ENCODE measurements at regions not wholly inside any gene's neighbourhood (a gene's known extent, or its start where the extent isn't known, plus 50 kb on each side); places are given as distances from the start of the nearest gene placed in this dataset.

DNA sequence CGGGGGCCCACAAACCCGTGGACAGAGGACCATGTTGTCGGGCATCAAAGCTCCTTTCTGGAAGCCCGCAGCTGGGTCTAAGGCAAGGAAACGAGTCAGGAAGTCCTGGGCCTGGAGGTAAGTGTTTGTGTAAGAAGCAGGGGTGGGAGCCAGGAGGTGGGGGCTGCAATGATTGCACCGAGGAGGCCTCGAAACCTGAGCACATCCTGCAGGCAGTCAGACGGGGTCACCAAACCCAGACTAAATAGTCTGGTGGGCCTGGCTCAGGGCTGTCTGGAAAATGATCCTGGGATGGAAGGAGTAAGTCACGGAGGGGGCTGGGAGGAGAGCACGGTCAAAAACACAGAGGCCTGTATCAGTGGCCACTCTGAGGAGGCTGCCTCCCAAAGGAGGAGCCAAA lies 539.2 kb downstream of the MN1 start:
- no peaks in the 10 kb centered on the region for H3K9me3 ChIP-seq (replicated peaks)
- intact Hi-C loops (cut with micrococcal nuclease): no loop called here
- no peak overlapping the region for H3K27ac ChIP-seq (replicated peaks)
- no peaks in the 10 kb centered on the region for H3K36me3 ChIP-seq
- DNase-seq: no peak
- H3K4me1 ChIP-seq: no peaks in the 10 kb centered on the region
- H3K27me3 ChIP-seq (ENCODE audit: low read depth): peaks cover 84% of the 10 kb centered on the region
- H3K4me3 ChIP-seq: no peak overlapping the region
- TF ChIP-seq, protein P1, sequence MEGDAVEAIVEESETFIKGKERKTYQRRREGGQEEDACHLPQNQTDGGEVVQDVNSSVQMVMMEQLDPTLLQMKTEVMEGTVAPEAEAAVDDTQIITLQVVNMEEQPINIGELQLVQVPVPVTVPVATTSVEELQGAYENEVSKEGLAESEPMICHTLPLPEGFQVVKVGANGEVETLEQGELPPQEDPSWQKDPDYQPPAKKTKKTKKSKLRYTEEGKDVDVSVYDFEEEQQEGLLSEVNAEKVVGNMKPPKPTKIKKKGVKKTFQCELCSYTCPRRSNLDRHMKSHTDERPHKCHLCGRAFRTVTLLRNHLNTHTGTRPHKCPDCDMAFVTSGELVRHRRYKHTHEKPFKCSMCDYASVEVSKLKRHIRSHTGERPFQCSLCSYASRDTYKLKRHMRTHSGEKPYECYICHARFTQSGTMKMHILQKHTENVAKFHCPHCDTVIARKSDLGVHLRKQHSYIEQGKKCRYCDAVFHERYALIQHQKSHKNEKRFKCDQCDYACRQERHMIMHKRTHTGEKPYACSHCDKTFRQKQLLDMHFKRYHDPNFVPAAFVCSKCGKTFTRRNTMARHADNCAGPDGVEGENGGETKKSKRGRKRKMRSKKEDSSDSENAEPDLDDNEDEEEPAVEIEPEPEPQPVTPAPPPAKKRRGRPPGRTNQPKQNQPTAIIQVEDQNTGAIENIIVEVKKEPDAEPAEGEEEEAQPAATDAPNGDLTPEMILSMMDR (IDR thresholded peaks at IDR 0.05; ENCODE audit: borderline replicate concordance): no peak

DNA sequence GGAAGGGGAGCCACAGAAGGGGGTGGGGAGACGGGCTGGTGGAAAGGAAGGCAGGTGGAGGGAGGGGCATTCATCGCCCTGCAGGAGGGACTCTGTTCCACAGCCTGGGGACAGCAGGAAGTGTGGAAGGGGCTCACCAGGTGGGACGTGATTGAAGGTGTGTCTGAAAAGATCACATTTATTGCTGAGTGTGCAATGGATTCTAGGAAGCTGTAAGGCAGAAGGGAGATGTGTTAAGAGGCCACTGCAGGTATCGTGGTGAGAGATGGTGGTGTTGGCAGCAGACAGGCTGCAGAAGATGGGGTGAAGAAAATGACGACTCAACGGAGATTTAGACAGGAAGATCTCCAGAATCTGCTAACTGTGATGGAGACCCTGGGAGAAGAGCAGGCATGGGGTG lies 537.4 kb downstream of the MN1 start:
- peaks cover 70% of the 10 kb centered on the region for H3K27me3 ChIP-seq (ENCODE audit: low read depth)
- H3K9me3 ChIP-seq (replicated peaks): no peaks in the 10 kb centered on the region
- H3K36me3 ChIP-seq: no peaks in the 10 kb centered on the region
- no peak overlapping the region for H3K4me3 ChIP-seq
- no peak for DNase-seq
- TF ChIP-seq, protein P1 (IDR thresholded peaks at IDR 0.05; ENCODE audit: borderline replicate concordance): no peak
- intact Hi-C loops (cut with micrococcal nuclease): no loop called here
- H3K4me1 ChIP-seq: no peaks in the 10 kb centered on the region
- H3K27ac ChIP-seq (replicated peaks): no peak overlapping the region

DNA sequence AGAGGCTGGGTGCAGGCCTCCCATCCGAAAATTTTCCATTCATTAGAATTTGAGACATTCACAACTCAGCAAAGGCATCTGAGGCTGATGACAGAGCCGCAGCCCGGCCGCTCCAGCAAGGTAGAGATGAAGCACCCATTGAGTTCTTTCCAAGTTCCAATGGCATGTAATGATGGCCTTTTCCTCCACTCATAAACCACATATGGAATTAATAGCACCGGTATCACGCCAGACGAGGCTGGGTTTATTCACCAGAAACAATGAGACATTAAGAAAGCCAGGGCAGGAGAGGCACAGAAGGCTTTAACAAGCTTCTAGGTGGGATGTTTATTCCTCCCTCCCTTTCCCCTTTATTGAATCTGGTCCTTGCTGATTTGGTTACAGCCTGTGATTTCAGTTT lies 534.4 kb downstream of the MN1 start:
- Histone ChIP-seq H3K27me3 (ENCODE audit: low read depth) (peaks cover 67% of the 10 kb centered on the region), H3K9me3 (replicated peaks) (no peaks in the 10 kb centered on the region), H3K4me3 (no peak overlapping the region), H3K36me3 (no peaks in the 10 kb centered on the region), H3K27ac (replicated peaks) (no peak overlapping the region), H3K4me1 (peaks cover 8% of the 10 kb centered on the region)
- DNase-seq: no peak
- TF ChIP-seq, protein P1 (IDR thresholded peaks at IDR 0.05; ENCODE audit: borderline replicate concordance): no peak
- intact Hi-C loops (cut with micrococcal nuclease): no loop called here

DNA sequence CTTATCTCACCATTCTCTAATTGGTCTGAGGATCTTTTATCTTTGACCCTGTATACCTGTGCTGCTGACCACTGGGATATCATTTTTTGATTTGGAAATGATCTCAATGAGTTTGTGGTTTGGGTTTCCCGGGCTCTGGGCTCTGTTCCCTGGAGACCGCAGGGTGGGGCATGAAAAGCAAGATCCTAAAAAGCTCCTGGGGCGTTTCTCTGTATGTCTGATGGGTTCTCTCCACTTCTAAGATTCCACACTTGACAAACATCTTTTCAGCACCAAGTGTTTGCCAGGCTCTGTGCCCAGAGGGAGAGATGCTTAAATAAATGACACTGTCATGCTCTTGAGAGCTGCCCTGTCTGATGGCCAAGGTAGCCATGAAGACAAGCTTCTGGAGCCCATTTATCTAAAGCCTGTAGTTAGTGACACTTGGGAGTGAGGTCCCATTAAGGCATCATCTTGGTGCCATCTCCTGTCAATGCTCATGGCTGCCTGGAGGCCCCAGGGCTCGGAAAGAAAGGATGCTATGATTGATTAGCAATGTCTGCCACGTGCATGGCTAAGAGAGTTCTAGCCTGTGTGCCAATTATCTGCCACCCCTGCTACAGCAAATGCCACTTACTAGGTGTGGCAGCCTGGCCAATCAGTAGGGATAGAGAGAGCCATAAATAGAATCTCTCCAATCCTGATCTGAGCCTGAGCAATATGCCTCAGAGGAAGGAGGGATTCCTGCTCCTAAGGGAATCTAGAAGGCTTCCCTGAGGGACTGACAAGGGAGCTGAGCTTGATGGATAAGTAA lies 531.6 kb downstream of the MN1 start:
- no peak for DNase-seq
- Histone ChIP-seq H3K27me3 (ENCODE audit: low read depth) (peaks cover 67% of the 10 kb centered on the region), H3K4me3 (no peak overlapping the region), H3K4me1 (peaks cover 8% of the 10 kb centered on the region), H3K27ac (replicated peaks) (no peak overlapping the region), H3K9me3 (replicated peaks) (no peaks in the 10 kb centered on the region), H3K36me3 (no peaks in the 10 kb centered on the region)
- intact Hi-C loops (cut with micrococcal nuclease): no loop called here
- TF ChIP-seq, protein P1 (IDR thresholded peaks at IDR 0.05; ENCODE audit: borderline replicate concordance): no peak

DNA sequence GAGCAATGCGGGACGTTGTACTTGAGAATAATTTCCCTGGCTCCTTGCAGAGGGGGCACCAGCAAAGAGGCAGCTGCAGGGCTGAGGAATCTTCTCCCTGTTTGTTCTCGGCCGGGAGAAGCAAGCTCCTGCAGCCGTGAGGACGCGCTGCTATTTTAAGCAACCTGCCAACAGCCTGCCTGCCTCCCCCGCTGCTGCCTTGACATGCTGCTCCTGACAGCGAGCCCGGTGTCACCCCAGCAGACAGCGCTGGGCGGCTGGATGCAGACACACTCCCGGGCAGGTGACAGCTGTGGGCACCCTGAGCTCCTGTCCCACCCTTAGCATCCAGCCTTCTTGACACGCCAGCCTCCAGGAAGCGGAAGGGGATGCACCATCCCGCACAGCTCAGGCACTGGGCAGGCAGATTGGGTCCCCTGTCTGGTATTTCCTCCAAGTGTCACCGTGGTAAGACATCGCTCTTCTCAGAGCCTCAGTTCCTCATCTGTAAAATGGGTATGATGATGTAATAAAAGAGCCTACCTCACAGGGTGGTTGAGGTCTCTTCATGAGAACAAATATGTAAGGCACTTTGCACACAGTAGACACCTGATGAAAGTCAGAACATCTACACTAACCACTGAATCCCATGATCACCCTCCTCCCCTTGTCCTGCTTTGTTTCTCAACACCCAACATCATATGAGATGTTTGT lies 530.6 kb downstream of the MN1 start:
- Histone ChIP-seq H3K27ac (replicated peaks) (no peak overlapping the region), H3K27me3 (ENCODE audit: low read depth) (peaks cover 67% of the 10 kb centered on the region), H3K4me1 (peaks cover 8% of the 10 kb centered on the region), H3K4me3 (peak overlapping the region; percentile 23), H3K36me3 (no peaks in the 10 kb centered on the region), H3K9me3 (replicated peaks) (no peaks in the 10 kb centered on the region)
- peak; percentile 37 for DNase-seq
- intact Hi-C loops (cut with micrococcal nuclease): no loop called here
- TF ChIP-seq, protein P1 (IDR thresholded peaks at IDR 0.05; ENCODE audit: borderline replicate concordance): no peak

Data from left ventricle myocardium inferior (tissue), 1 donor.